ENCODE measurements at regions not wholly inside any gene's neighbourhood (a gene's known extent, or its start where the extent isn't known, plus 50 kb on each side); places are given as distances from the start of the nearest gene placed in this dataset.

- Histone ChIP-seq H3K4me3 (ENCODE audit: low read depth in 2 of 2, low read length in 2 of 2) (no peak overlapping the region), H3K4me1 (ENCODE audit: control insufficient read depth, insufficient read depth, low read length) (no peaks in the 10 kb centered on the region), H3K27ac (ENCODE audit: low read length) (no peak overlapping the region; the same call in 1 of the 2 replicates), H3K36me3 (ENCODE audit: control insufficient read depth, insufficient read depth, low read length) (no peaks in the 10 kb centered on the region), H3K27me3 (ENCODE audit: control insufficient read depth, insufficient read depth, low read length) (no peaks in the 10 kb centered on the region), H3K9me3 (ENCODE audit: control insufficient read depth, insufficient read depth, low read depth, low read length) (no peaks in the 10 kb centered on the region)
- no peak for TF ChIP-seq SIN3A (IDR thresholded peaks at IDR 0.05; ENCODE audit: borderline replicate concordance, insufficient read depth, low read depth, low read length)
- CTCF ChIA-PET: no interaction called here
- DNase-seq (ENCODE audit: low read depth, low spot score) (no peak), ATAC-seq (no peak)
- intact Hi-C loops (cut with micrococcal nuclease; ENCODE audit: unreplicated experiment) (no loop called here), in situ Hi-C loops (cut with HindIII; ENCODE audit: low pct_unique_long_range_greater_than_20kb, low sequenced_read_pairs) (no loop called here)
- POLR2A ChIA-PET: no interaction called here
- no TSS peak for BruUV-seq (replicated peaks)
These were observed 303.8 kb upstream of the TRIB2 start for GRCh38 chr2:12412898-12413305.

GRCh38 chr2:12415536-12415935 lies 301.2 kb upstream of the TRIB2 start:
- CTCF ChIA-PET: no interaction called here

More at GRCh38 chr2:12415536-12415935, 301.2 kb upstream of the TRIB2 start:
- no peaks in the 10 kb centered on the region for H3K36me3 ChIP-seq (ENCODE audit: control insufficient read depth, insufficient read depth, low read length)
- no TSS peak for BruUV-seq (replicated peaks)
- in situ Hi-C loops (cut with HindIII; ENCODE audit: low pct_unique_long_range_greater_than_20kb, low sequenced_read_pairs): no loop called here
- DNase-seq (ENCODE audit: low read depth, low spot score): no peak
- no peak for TF ChIP-seq TCF7L2 (IDR thresholded peaks at IDR 0.05; ENCODE audit: low read depth, low read length)
- TF ChIP-seq REST (IDR thresholded peaks at IDR 0.05; ENCODE audit: insufficient read depth in 1 of 2, low read depth in 2 of 2, low read length in 1 of 2): no peak
- TF ChIP-seq, protein P1, sequence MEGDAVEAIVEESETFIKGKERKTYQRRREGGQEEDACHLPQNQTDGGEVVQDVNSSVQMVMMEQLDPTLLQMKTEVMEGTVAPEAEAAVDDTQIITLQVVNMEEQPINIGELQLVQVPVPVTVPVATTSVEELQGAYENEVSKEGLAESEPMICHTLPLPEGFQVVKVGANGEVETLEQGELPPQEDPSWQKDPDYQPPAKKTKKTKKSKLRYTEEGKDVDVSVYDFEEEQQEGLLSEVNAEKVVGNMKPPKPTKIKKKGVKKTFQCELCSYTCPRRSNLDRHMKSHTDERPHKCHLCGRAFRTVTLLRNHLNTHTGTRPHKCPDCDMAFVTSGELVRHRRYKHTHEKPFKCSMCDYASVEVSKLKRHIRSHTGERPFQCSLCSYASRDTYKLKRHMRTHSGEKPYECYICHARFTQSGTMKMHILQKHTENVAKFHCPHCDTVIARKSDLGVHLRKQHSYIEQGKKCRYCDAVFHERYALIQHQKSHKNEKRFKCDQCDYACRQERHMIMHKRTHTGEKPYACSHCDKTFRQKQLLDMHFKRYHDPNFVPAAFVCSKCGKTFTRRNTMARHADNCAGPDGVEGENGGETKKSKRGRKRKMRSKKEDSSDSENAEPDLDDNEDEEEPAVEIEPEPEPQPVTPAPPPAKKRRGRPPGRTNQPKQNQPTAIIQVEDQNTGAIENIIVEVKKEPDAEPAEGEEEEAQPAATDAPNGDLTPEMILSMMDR (IDR thresholded peaks at IDR 0.05): no peak
- TF ChIP-seq SIN3A (IDR thresholded peaks at IDR 0.05; ENCODE audit: borderline replicate concordance, insufficient read depth, low read depth, low read length): no peak
- TF ChIP-seq POLR2AphosphoS5 (IDR thresholded peaks at IDR 0.05; ENCODE audit: low read depth, low read length): no peak
- POLR2A ChIA-PET: no interaction called here
- no peak overlapping the region for H3K4me3 ChIP-seq (ENCODE audit: low read depth in 2 of 2, low read length in 2 of 2)
- no peak overlapping the region for H3K27ac ChIP-seq (ENCODE audit: low read length)
- no peaks in the 10 kb centered on the region for H3K27me3 ChIP-seq (ENCODE audit: control insufficient read depth, insufficient read depth, low read length)
- no peaks in the 10 kb centered on the region for H3K4me1 ChIP-seq (ENCODE audit: control insufficient read depth, insufficient read depth, low read length)
- no peak for ATAC-seq
- H3K9me3 ChIP-seq (ENCODE audit: control insufficient read depth, insufficient read depth, low read depth, low read length): no peaks in the 10 kb centered on the region
- intact Hi-C loops (cut with micrococcal nuclease; ENCODE audit: unreplicated experiment): no loop called here

Measured in Panc1 (cell line).